Naive thymus-derived CD4-positive, alpha-beta T cell (primary cell): ENCODE measurements at regions not wholly inside any gene's neighbourhood (a gene's known extent, or its start where the extent isn't known, plus 50 kb on each side); places are given as distances from the start of the nearest gene placed in this dataset.

Source experiments
- ATAC-seq: fragments of 150-1000 bp; cut with Tn5 transposase; 2 replicates; pipeline ENCODE4 v1.10.0; 2021; ENCODE audit warnings: mild to moderate bottlenecking, moderate library complexity
- CTCF ChIA-PET: fragments of 350-600 bp; sonication (Branson Sonifier 250); formaldehyde crosslinking; loops from one replicate; lab custom pipeline; 2021; ENCODE audit warnings: antibody characterized with exemption; lab: Charles Lee
- POLR2A ChIA-PET: fragments of 350-600 bp; sonication (Branson Sonifier 250); formaldehyde crosslinking; loops from one replicate; lab custom pipeline; 2021; ENCODE audit warnings: antibody characterized with exemption, inconsistent platforms; lab: Charles Lee
- DNase-seq, 9 donors: peaks; one replicate each; pipeline versions ENCODE4 v3.0.0 to v3.0.0-alpha.2; 2020 to 2022; ENCODE audit warnings: mixed read lengths in 1 of 9
- H3K27ac ChIP-seq: one replicate; pipeline ENCODE4 v1.7.0; 2013; ENCODE audit warnings: mild to moderate bottlenecking, low read depth, low read length, moderate library complexity
- H3K27me3 ChIP-seq, 2 donors: one replicate each; pipeline ENCODE4 v1.7.0; 2013; ENCODE audit warnings: low read length in 2 of 2, mild to moderate bottlenecking in 2 of 2, moderate library complexity in 2 of 2; ENCODE audit not compliant: control insufficient read depth in 2 of 2, insufficient read depth in 2 of 2
- H3K36me3 ChIP-seq, 3 experiments: 1 replicate in 2 of 3; 2 replicates in 1 of 3; pipeline ENCODE4 v1.7.0; 2013; ENCODE audit warnings: low read length in 3 of 3, mild to moderate bottlenecking in 3 of 3, moderate library complexity in 1 of 3; ENCODE audit not compliant: insufficient read depth in 3 of 3, control insufficient read depth in 2 of 3
- H3K4me1 ChIP-seq, 2 donors: one replicate each; pipeline ENCODE4 v1.7.0; 2013; ENCODE audit warnings: low read length in 2 of 2, mild to moderate bottlenecking in 2 of 2, moderate library complexity in 1 of 2; ENCODE audit not compliant: control insufficient read depth in 2 of 2, insufficient read depth in 2 of 2
- H3K4me3 ChIP-seq: 2 replicates; pipeline ENCODE4 v1.7.0; 2013; ENCODE audit warnings: mild to moderate bottlenecking, low read length
- H3K9me3 ChIP-seq, 3 experiments: 1 replicate in 2 of 3; 2 replicates in 1 of 3; pipeline ENCODE4 v1.7.0; 2013; ENCODE audit warnings: low read length in 3 of 3; ENCODE audit not compliant: control insufficient read depth in 2 of 3
- H3K27ac Mint-ChIP-seq, 9 donors: one replicate each; pipeline ENCODE4 v1.8.0; 2020 to 2022; ENCODE audit warnings: mixed read lengths in 9 of 9, mild to moderate bottlenecking in 8 of 9, moderate library complexity in 5 of 9, inconsistent platforms in 2 of 9
- H3K27me3 Mint-ChIP-seq, 5 donors: one replicate each; pipeline ENCODE4 v1.8.0; 2021 to 2022; ENCODE audit warnings: mixed read lengths in 5 of 5, mild to moderate bottlenecking in 1 of 5
- H3K36me3 Mint-ChIP-seq, 5 donors: one replicate each; pipeline ENCODE4 v1.8.0; 2020 to 2022; ENCODE audit warnings: mixed read lengths in 5 of 5, mild to moderate bottlenecking in 3 of 5, inconsistent platforms in 1 of 5
- H3K4me1 Mint-ChIP-seq, 7 donors: one replicate each; pipeline ENCODE4 v1.8.0; 2020 to 2022; ENCODE audit warnings: mixed read lengths in 7 of 7, mild to moderate bottlenecking in 3 of 7, inconsistent platforms in 1 of 7
- H3K4me3 Mint-ChIP-seq, 10 donors: one replicate each; pipeline ENCODE4 v1.8.0; 2020 to 2022; ENCODE audit warnings: mild to moderate bottlenecking in 10 of 10, mixed read lengths in 10 of 10, moderate library complexity in 6 of 10, inconsistent platforms in 2 of 10
- H3K9me3 Mint-ChIP-seq, 11 donors: one replicate each; pipeline ENCODE4 v1.8.0; 2020 to 2022; ENCODE audit warnings: mixed read lengths in 11 of 11, mild to moderate bottlenecking in 4 of 11, inconsistent platforms in 1 of 11, moderate library complexity in 1 of 11
- intact Hi-C, 2 donors: fragments of 100-400 bp; cut with micrococcal nuclease; formaldehyde crosslinking; loops; one replicate each; pipeline ENCODE4 v1.15.1; 2023

GRCh38 chr4:8765084-8765483 lies 106.6 kb downstream of the HMX1 start:
- H3K4me1 ChIP-seq = no peaks in the 10 kb centered on the region
- no peaks in the 10 kb centered on the region for H3K9me3 ChIP-seq
- no peaks in the 10 kb centered on the region for H3K27me3 ChIP-seq
- no peak overlapping the region for H3K27ac ChIP-seq
- ATAC-seq (no peak), DNase-seq (no peak)
- Mint-ChIP-seq H3K9me3 (peaks cover 0 to 4% (median 0%) of the 10 kb centered on the region in 11 donors), H3K27ac (no peak overlapping the region), H3K4me3 (no peak overlapping the region), H3K36me3 (no peaks in the 10 kb centered on the region), H3K4me1 (peaks cover 0 to 2% (median 0%) of the 10 kb centered on the region in 7 donors), H3K27me3 (peaks cover 0 to 8% (median 0%) of the 10 kb centered on the region in 5 donors)
- no peak overlapping the region for H3K4me3 ChIP-seq
- ChIA-PET CTCF (no interaction called here), POLR2A (no interaction called here)
- H3K36me3 ChIP-seq = no peaks in the 10 kb centered on the region
- intact Hi-C loops = no loop called here

- intact Hi-C loops = no loop called here
- Histone ChIP-seq H3K27me3 (no peaks in the 10 kb centered on the region), H3K27ac (no peak overlapping the region), H3K4me1 (no peaks in the 10 kb centered on the region), H3K4me3 (no peak overlapping the region), H3K9me3 (no peaks in the 10 kb centered on the region), H3K36me3 (no peaks in the 10 kb centered on the region)
- Mint-ChIP-seq H3K27me3 (peaks cover 0 to 8% (median 0%) of the 10 kb centered on the region in 5 donors), H3K36me3 (no peaks in the 10 kb centered on the region), H3K27ac (no peak overlapping the region), H3K4me1 (peaks cover 0 to 2% (median 0%) of the 10 kb centered on the region in 7 donors), H3K4me3 (no peak overlapping the region), H3K9me3 (peaks cover 0 to 4% (median 0%) of the 10 kb centered on the region in 11 donors)
- CTCF ChIA-PET = no interaction called here
- DNase-seq (no peak), ATAC-seq (no peak)
- POLR2A ChIA-PET = no interaction called here
Measured at GRCh38 chr4:8763966-8764901, 107.4 kb downstream of the HMX1 start.

- no peak overlapping the region for H3K4me3 ChIP-seq
- H3K27me3 ChIP-seq = no peaks in the 10 kb centered on the region
- POLR2A ChIA-PET = no interaction called here
- no peak for DNase-seq
- no peak overlapping the region for H3K4me3 Mint-ChIP-seq
- no peaks in the 10 kb centered on the region for H3K36me3 ChIP-seq
- H3K9me3 ChIP-seq = no peaks in the 10 kb centered on the region
- H3K4me1 Mint-ChIP-seq = no peaks in the 10 kb centered on the region
- H3K27me3 Mint-ChIP-seq = peaks cover 0 to 8% (median 0%) of the 10 kb centered on the region in 5 donors
- no peak for ATAC-seq
- intact Hi-C loops = no loop called here
- no peak overlapping the region for H3K27ac ChIP-seq
- H3K36me3 Mint-ChIP-seq = no peaks in the 10 kb centered on the region
- H3K9me3 Mint-ChIP-seq = no peaks in the 10 kb centered on the region
- CTCF ChIA-PET = no interaction called here
- no peaks in the 10 kb centered on the region for H3K4me1 ChIP-seq
- no peak overlapping the region for H3K27ac Mint-ChIP-seq
Measured at GRCh38 chr4:8762951-8763735, 108.5 kb downstream of the HMX1 start.

GRCh38 chr4:8762356-8762755 lies 109.3 kb downstream of the HMX1 start:
- Mint-ChIP-seq H3K36me3 (no peaks in the 10 kb centered on the region), H3K4me1 (no peaks in the 10 kb centered on the region), H3K9me3 (no peaks in the 10 kb centered on the region), H3K27ac (no peak overlapping the region), H3K27me3 (peaks cover 0 to 8% (median 0%) of the 10 kb centered on the region in 5 donors), H3K4me3 (no peak overlapping the region)
- H3K4me3 ChIP-seq = no peak overlapping the region
- H3K9me3 ChIP-seq = no peaks in the 10 kb centered on the region
- intact Hi-C loops = no loop called here
- ATAC-seq (no peak), DNase-seq (no peak)
- H3K27me3 ChIP-seq = no peaks in the 10 kb centered on the region
- CTCF ChIA-PET = no interaction called here
- no peak overlapping the region for H3K27ac ChIP-seq
- no peaks in the 10 kb centered on the region for H3K4me1 ChIP-seq
- H3K36me3 ChIP-seq = no peaks in the 10 kb centered on the region
- POLR2A ChIA-PET = no interaction called here

GRCh38 chr4:8761824-8762205 lies 109.8 kb downstream of the HMX1 start:
- ChIA-PET POLR2A (no interaction called here), CTCF (no interaction called here)
- no peaks in the 10 kb centered on the region for H3K27me3 ChIP-seq
- H3K36me3 ChIP-seq = no peaks in the 10 kb centered on the region
- H3K9me3 ChIP-seq = no peaks in the 10 kb centered on the region
- Mint-ChIP-seq H3K4me1 (no peaks in the 10 kb centered on the region), H3K27ac (no peak overlapping the region), H3K4me3 (no peak overlapping the region), H3K9me3 (no peaks in the 10 kb centered on the region), H3K36me3 (no peaks in the 10 kb centered on the region), H3K27me3 (peaks cover 0 to 8% (median 0%) of the 10 kb centered on the region in 5 donors)
- H3K4me3 ChIP-seq = no peak overlapping the region
- DNase-seq (no peak), ATAC-seq (no peak)
- H3K27ac ChIP-seq = no peak overlapping the region
- H3K4me1 ChIP-seq = no peaks in the 10 kb centered on the region
- intact Hi-C loops = no loop called here

- no peaks in the 10 kb centered on the region for H3K36me3 Mint-ChIP-seq
- no peaks in the 10 kb centered on the region for H3K4me1 ChIP-seq
- H3K27me3 Mint-ChIP-seq = peaks cover 0 to 8% (median 0%) of the 10 kb centered on the region in 5 donors
- no peak overlapping the region for H3K4me3 ChIP-seq
- no peak overlapping the region for H3K27ac ChIP-seq
- no peak overlapping the region for H3K4me3 Mint-ChIP-seq
- intact Hi-C loops = no loop called here
- no peaks in the 10 kb centered on the region for H3K27me3 ChIP-seq
- ChIA-PET CTCF (no interaction called here), POLR2A (no interaction called here)
- DNase-seq (no peak), ATAC-seq (no peak)
- no peaks in the 10 kb centered on the region for H3K36me3 ChIP-seq
- H3K27ac Mint-ChIP-seq = no peak overlapping the region
- H3K9me3 ChIP-seq = no peaks in the 10 kb centered on the region
- no peaks in the 10 kb centered on the region for H3K4me1 Mint-ChIP-seq
- H3K9me3 Mint-ChIP-seq = peaks cover 0 to 3% (median 0%) of the 10 kb centered on the region in 11 donors
Measured at GRCh38 chr4:8761167-8761823, 110.3 kb downstream of the HMX1 start.
